IMR-90 (cell line): ENCODE measurements at regions not wholly inside any gene's neighbourhood (a gene's known extent, or its start where the extent isn't known, plus 50 kb on each side); places are given as distances from the start of the nearest gene placed in this dataset.

Source experiments
- ATAC-seq: fragments of 200-7000 bp; cut with Tn5 transposase; 2 replicates; pipeline ENCODE4 v1.9.1; 2020; ENCODE audit warnings: low read depth, mild to moderate bottlenecking, moderate library complexity
- BruUV-seq: library from RNA; stranded (reverse); fragments of 400-500 nt; replicated peaks from 2 replicates; lab custom pipeline; 2021; lab: Mats Ljungman, UMichigan
- CTCF ChIA-PET: fragments of 300-600 bp; formaldehyde crosslinking; extraction: SDS; loops from one replicate; lab custom pipeline; 2021; ENCODE audit warnings: antibody characterized with exemption; lab: Yijun Ruan, JAX
- POLR2A ChIA-PET: fragments of 300-600 bp; sonication (Branson Sonifier 250); formaldehyde crosslinking; loops from one replicate; lab custom pipeline; 2022; ENCODE audit warnings: antibody characterized with exemption; ENCODE audit not compliant: unreplicated experiment; lab: Charles Lee
- DNase-seq: peaks from one replicate; pipeline ENCODE4 v3.0.0; 2013
- H2AFZ ChIP-seq: replicated peaks from 2 replicates; pipeline ENCODE3; 2013; ENCODE audit warnings: low read length, mild to moderate bottlenecking; ENCODE audit not compliant: poor library complexity
- H2AK5ac ChIP-seq: 2 replicates; pipeline ENCODE4 v1.6.1; 2013; ENCODE audit warnings: low read depth, low read length, inconsistent platforms
- H2AK9ac ChIP-seq: replicated peaks from 2 replicates; pipeline ENCODE3; 2013; ENCODE audit warnings: mild to moderate bottlenecking, low read depth, low read length, moderate library complexity; ENCODE audit not compliant: poor library complexity
- H2BK120ac ChIP-seq: 2 replicates; pipeline ENCODE4 v1.6.1; 2013; ENCODE audit warnings: low read depth, low read length, inconsistent platforms
- H2BK15ac ChIP-seq: 3 replicates; pipeline ENCODE4 v1.6.1; 2013; ENCODE audit warnings: low read depth, low read length, inconsistent platforms
- H2BK20ac ChIP-seq: 2 replicates; pipeline ENCODE4 v1.6.1; 2013; ENCODE audit warnings: low read depth, mild to moderate bottlenecking, inconsistent platforms, low read length, moderate library complexity
- H2BK5ac ChIP-seq: 2 replicates; pipeline ENCODE4 v1.6.1; 2013; ENCODE audit warnings: mild to moderate bottlenecking, low read depth, low read length, inconsistent platforms; ENCODE audit not compliant: poor library complexity, severe bottlenecking
- H3K14ac ChIP-seq: replicated peaks from 2 replicates; pipeline ENCODE4 v1.6.1; 2013; ENCODE audit warnings: low read depth, low read length, inconsistent platforms
- H3K18ac ChIP-seq: 2 replicates; pipeline ENCODE4 v1.6.1; 2013; ENCODE audit warnings: low read depth, low read length, control low read depth
- H3K23ac ChIP-seq: 2 replicates; pipeline ENCODE4 v1.6.1; 2013; ENCODE audit warnings: low read depth, low read length, inconsistent platforms
- H3K27ac ChIP-seq: 2 replicates; pipeline ENCODE4 v1.5.1; 2013; ENCODE audit warnings: mild to moderate bottlenecking, control low read depth, low read length; ENCODE audit not compliant: insufficient read depth
- H3K27me3 ChIP-seq: 2 replicates; pipeline ENCODE4 v1.6.1; 2013; ENCODE audit warnings: low read length; ENCODE audit not compliant: control insufficient read depth, insufficient read depth
- H3K36me3 ChIP-seq: 2 replicates; pipeline ENCODE4 v1.6.1; 2013; ENCODE audit warnings: low read length, mixed read lengths; ENCODE audit not compliant: control insufficient read depth, insufficient read depth
- H3K4ac ChIP-seq: 2 replicates; pipeline ENCODE4 v1.6.1; 2013; ENCODE audit warnings: low read depth, low read length, inconsistent platforms
- H3K4me1 ChIP-seq: 2 replicates; pipeline ENCODE4 v1.6.1; 2013; ENCODE audit warnings: low read length, mixed read lengths; ENCODE audit not compliant: control insufficient read depth, insufficient read depth
- H3K4me2 ChIP-seq: 2 replicates; pipeline ENCODE4 v1.6.1; 2013; ENCODE audit warnings: low read depth, mild to moderate bottlenecking, control low read depth, low read length, moderate library complexity
- H3K4me3 ChIP-seq: 2 replicates; pipeline ENCODE4 v1.5.1; 2013; ENCODE audit warnings: low read depth, mild to moderate bottlenecking, control low read depth, low read length, moderate library complexity; ENCODE audit not compliant: insufficient read depth
- H3K56ac ChIP-seq: 2 replicates; pipeline ENCODE4 v1.6.1; 2013; ENCODE audit warnings: low read length, inconsistent platforms; ENCODE audit not compliant: insufficient read depth; ENCODE audit errors: extremely low read depth
- H3K79me1 ChIP-seq, 2 experiments: 2 replicates each; pipeline ENCODE4 v1.6.1; 2013; ENCODE audit warnings: low read length in 2 of 2, inconsistent platforms in 1 of 2, low read depth in 1 of 2
- H3K9ac ChIP-seq: 2 replicates; pipeline ENCODE4 v1.6.1; 2013; ENCODE audit warnings: low read depth, low read length, control low read depth
- H3K9me1 ChIP-seq: 2 replicates; pipeline ENCODE4 v1.6.1; 2013; ENCODE audit warnings: low read length, inconsistent platforms; ENCODE audit not compliant: insufficient read depth
- H3K9me3 ChIP-seq: 2 replicates; pipeline ENCODE4 v1.6.1; 2013; ENCODE audit warnings: low read length; ENCODE audit not compliant: control insufficient read depth, insufficient read depth
- H4K20me1 ChIP-seq: 2 replicates; pipeline ENCODE4 v1.6.1; 2013; ENCODE audit warnings: low read length, inconsistent platforms; ENCODE audit not compliant: insufficient read depth
- H4K5ac ChIP-seq: 2 replicates; pipeline ENCODE4 v1.6.1; 2013; ENCODE audit warnings: mild to moderate bottlenecking, low read depth, low read length, control low read depth
- H4K8ac ChIP-seq, 2 experiments: 2 replicates each; pipeline ENCODE4 v1.6.1; 2013; ENCODE audit warnings: low read depth in 2 of 2, low read length in 2 of 2, control low read depth in 1 of 2, inconsistent platforms in 1 of 2
- H4K91ac ChIP-seq: 2 replicates; pipeline ENCODE4 v1.6.1; 2013; ENCODE audit warnings: low read depth, low read length, inconsistent platforms; ENCODE audit not compliant: insufficient read depth
- BHLHE40 ChIP-seq: fragments of 150-350 bp; IDR thresholded peaks from 2 replicates; pipeline ENCODE4 v1.6.1; 2016; ENCODE audit warnings: mild to moderate bottlenecking, low read depth, low read length
- CEBPB ChIP-seq: IDR thresholded peaks from 2 replicates; pipeline ENCODE4 v1.6.1; 2012; ENCODE audit warnings: low read depth, low read length, improper control_type of control experiment
- CHD1 ChIP-seq: IDR thresholded peaks from 2 replicates; pipeline ENCODE4 v1.6.1; 2012; ENCODE audit warnings: low read depth, low read length, improper control_type of control experiment
- CTCF ChIP-seq: conservative IDR thresholded peaks from 2 replicates; pipeline ENCODE4 v1.5.1; 2012; ENCODE audit warnings: mild to moderate bottlenecking, low read depth, low read length, improper control_type of control experiment
- ELK1 ChIP-seq: fragments of 150-350 bp; IDR thresholded peaks from 2 replicates; pipeline ENCODE4 v1.6.1; 2016; ENCODE audit warnings: low read depth, mild to moderate bottlenecking, low read length, moderate library complexity, borderline replicate concordance
- FOS ChIP-seq: fragments of 150-350 bp; IDR thresholded peaks from 2 replicates; pipeline ENCODE4 v1.6.1; 2016; ENCODE audit warnings: low read depth, low read length
- MAFK ChIP-seq: IDR thresholded peaks from 2 replicates; pipeline ENCODE4 v1.6.1; 2012; ENCODE audit warnings: low read depth, low read length, improper control_type of control experiment
- MXI1 ChIP-seq: IDR thresholded peaks from 2 replicates; pipeline ENCODE4 v1.6.1; 2012; ENCODE audit warnings: low read depth, mild to moderate bottlenecking, low read length, moderate library complexity, borderline replicate concordance
- NFE2L2 ChIP-seq: fragments of 150-350 bp; IDR thresholded peaks from 2 replicates; pipeline ENCODE4 v1.6.1; 2016; ENCODE audit warnings: low read depth, mild to moderate bottlenecking, low read length
- POLR2A ChIP-seq: IDR thresholded peaks from 2 replicates; pipeline ENCODE4 v1.6.1; 2012; ENCODE audit warnings: mild to moderate bottlenecking, low read depth, low read length
- RAD21 ChIP-seq: IDR thresholded peaks from 2 replicates; pipeline ENCODE4 v1.6.1; 2012; ENCODE audit warnings: low read length, improper control_type of control experiment
- RCOR1 ChIP-seq: IDR thresholded peaks from 2 replicates; pipeline ENCODE4 v1.6.1; 2012; ENCODE audit warnings: mild to moderate bottlenecking, low read length, improper control_type of control experiment; ENCODE audit not compliant: insufficient replicate concordance
- RFX5 ChIP-seq: IDR thresholded peaks from 2 replicates; pipeline ENCODE4 v1.8.0; 2012; ENCODE audit warnings: low read depth, mild to moderate bottlenecking, low read length, moderate library complexity
- SMC3 ChIP-seq: fragments of 150-350 bp; IDR thresholded peaks from 2 replicates; pipeline ENCODE4 v1.6.1; 2016; ENCODE audit warnings: low read depth, mild to moderate bottlenecking, antibody characterized with exemption, low read length, moderate library complexity
- USF2 ChIP-seq: fragments of 150-350 bp; IDR thresholded peaks from 2 replicates; pipeline ENCODE4 v1.6.1; 2017; ENCODE audit warnings: mild to moderate bottlenecking, antibody characterized with exemption, low read length, low read depth
- WGBS, 2 experiments: methylation state at CpG; one replicate each; pipeline versions ENCODE4 v1.1.5 to v1.1.7; 2013; ENCODE audit warnings: missing lambda C conversion rate in 2 of 2; ENCODE audit not compliant: insufficient read length in 1 of 2; ENCODE audit errors: extremely low coverage in 2 of 2; 5-methylcytosine and 5-hydroxymethylcytosine counted together
- dilution Hi-C: fragments of 300-500 bp; cut with HindIII; formaldehyde crosslinking; loops from one replicate; pipeline ENCODE4 v1.14.3; 2018; ENCODE audit warnings: low sequenced_read_pairs; ENCODE audit not compliant: unreplicated experiment
- in situ Hi-C: fragments of 300-500 bp; cut with MboI; formaldehyde crosslinking; loops from 3 replicates; pipeline ENCODE4 v1.14.3; 2019; ENCODE audit warnings: low sequenced_read_pairs, inconsistent platforms, mixed read lengths
- intact Hi-C: fragments of 100-400 bp; cut with micrococcal nuclease; formaldehyde crosslinking; loops from 2 replicates; pipeline ENCODE4 v1.10.0; 2022

GRCh38 chr3:117172426-117172825 lies 462.8 kb downstream of the TUSC7 start:
- no TSS peak for BruUV-seq
- Histone ChIP-seq H4K91ac (no peak overlapping the region), H3K14ac (no peak overlapping the region), H3K56ac (no peak overlapping the region), H3K27ac (no peak overlapping the region), H3K4me3 (no peak overlapping the region), H3K4me2 (no peak overlapping the region), H2BK120ac (no peak overlapping the region), H4K20me1 (no peaks in the 10 kb centered on the region), H3K18ac (no peak overlapping the region), H3K27me3 (no peaks in the 10 kb centered on the region), H3K36me3 (no peaks in the 10 kb centered on the region), H3K23ac (no peak overlapping the region), H3K4ac (no peak overlapping the region), H3K9ac (no peak overlapping the region), H2BK20ac (no peak overlapping the region), H2BK15ac (no peak overlapping the region), H3K9me3 (no peaks in the 10 kb centered on the region), H2AK5ac (no peak overlapping the region), H3K79me1 (no peaks in the 10 kb centered on the region), H3K9me1 (no peaks in the 10 kb centered on the region), H2AFZ (no peak overlapping the region), H4K8ac (no peak overlapping the region), H2BK5ac (no peak overlapping the region), H2AK9ac (no peak overlapping the region), H3K4me1 (0 out of 2 replicates have a peak, but pooled peaks cover 2% of the 10 kb centered on the region), H4K5ac (no peak overlapping the region)
- no peak for ATAC-seq
- ChIA-PET POLR2A (no interaction called here), CTCF (no interaction called here)
- DNase-seq, result no peak
- in situ Hi-C loops, result no loop called here
- dilution Hi-C loops, result no loop called here
- WGBS, 2 experiments, result no CpG with 5 or more reads among the region's 1 CpG
- TF ChIP-seq MXI1, result no peak
- no peak for TF ChIP-seq POLR2A
- no peak for TF ChIP-seq USF2
- TF ChIP-seq RAD21, result no peak
- no peak for TF ChIP-seq CTCF
- TF ChIP-seq RCOR1, result no peak
- no peak for TF ChIP-seq SMC3
- no peak for TF ChIP-seq BHLHE40
- no peak for TF ChIP-seq CHD1
- no peak for TF ChIP-seq MAFK
- TF ChIP-seq CEBPB, result no peak
- TF ChIP-seq NFE2L2, result no peak
- TF ChIP-seq RFX5, result no peak
- TF ChIP-seq FOS, result no peak
- no peak for TF ChIP-seq ELK1
- intact Hi-C loops, result no loop called here
